ENCODE measurements at regions not wholly inside any gene's neighbourhood (a gene's known extent, or its start where the extent isn't known, plus 50 kb on each side); places are given as distances from the start of the nearest gene placed in this dataset.

GRCh38 chr18:1014951-1015624, 110.4 kb downstream of the ADCYAP1 start:
- no peaks in the 10 kb centered on the region for H3K27me3 Mint-ChIP-seq (ENCODE audit: low read depth)
- no peak for TF ChIP-seq CTCF (IDR thresholded peaks at IDR 0.05; ENCODE audit: unreplicated experiment)
- DNase-seq (ENCODE audit: low spot score in 2 of 2, unreplicated experiment in 2 of 2) = no peak
- H3K4me3 Mint-ChIP-seq = peak overlapping the region; percentile 4
- H3K36me3 Mint-ChIP-seq = no peaks in the 10 kb centered on the region
- peak overlapping the region; percentile 95 for H3K27ac Mint-ChIP-seq
- no peaks in the 10 kb centered on the region for H3K9me3 Mint-ChIP-seq
- peaks cover 78% of the 10 kb centered on the region for H3K4me1 Mint-ChIP-seq

- Mint-ChIP-seq H3K4me1 (peaks cover 76% of the 10 kb centered on the region), H3K27ac (peak overlapping the region; percentile 95), H3K27me3 (ENCODE audit: low read depth) (no peaks in the 10 kb centered on the region), H3K36me3 (no peaks in the 10 kb centered on the region), H3K4me3 (peak overlapping the region; percentile 4), H3K9me3 (no peaks in the 10 kb centered on the region)
- no peak for TF ChIP-seq CTCF (IDR thresholded peaks at IDR 0.05; ENCODE audit: unreplicated experiment)
- no peak for DNase-seq (ENCODE audit: low spot score in 2 of 2, unreplicated experiment in 2 of 2)
These were observed 111.1 kb downstream of the ADCYAP1 start for GRCh38 chr18:1015777-1016176.

GRCh38 chr18:1017227-1018058, 112.8 kb downstream of the ADCYAP1 start:
- Mint-ChIP-seq H3K4me3 (no peak overlapping the region), H3K9me3 (no peaks in the 10 kb centered on the region), H3K27ac (peak overlapping the region; percentile 95), H3K36me3 (no peaks in the 10 kb centered on the region), H3K4me1 (peaks cover 67% of the 10 kb centered on the region), H3K27me3 (ENCODE audit: low read depth) (no peaks in the 10 kb centered on the region)
- no peak for DNase-seq (ENCODE audit: low spot score in 2 of 2, unreplicated experiment in 2 of 2)
- no peak for TF ChIP-seq CTCF (IDR thresholded peaks at IDR 0.05; ENCODE audit: unreplicated experiment)

GRCh38 chr18:1018181-1018681, 113.6 kb downstream of the ADCYAP1 start:
- peaks cover 64% of the 10 kb centered on the region for H3K4me1 Mint-ChIP-seq
- DNase-seq (ENCODE audit: low spot score in 2 of 2, unreplicated experiment in 2 of 2) = no peak
- H3K36me3 Mint-ChIP-seq = no peaks in the 10 kb centered on the region
- no peak for TF ChIP-seq CTCF (IDR thresholded peaks at IDR 0.05; ENCODE audit: unreplicated experiment)
- H3K9me3 Mint-ChIP-seq = no peaks in the 10 kb centered on the region
- peak overlapping the region; percentile 95 for H3K27ac Mint-ChIP-seq
- no peaks in the 10 kb centered on the region for H3K27me3 Mint-ChIP-seq (ENCODE audit: low read depth)
- no peak overlapping the region for H3K4me3 Mint-ChIP-seq

GRCh38 chr18:1019191-1019590, 114.5 kb downstream of the ADCYAP1 start:
- no peak for DNase-seq (ENCODE audit: low spot score in 2 of 2, unreplicated experiment in 2 of 2)
- Mint-ChIP-seq H3K9me3 (no peaks in the 10 kb centered on the region), H3K36me3 (no peaks in the 10 kb centered on the region), H3K27ac (peak overlapping the region; percentile 95), H3K27me3 (ENCODE audit: low read depth) (no peaks in the 10 kb centered on the region), H3K4me1 (peaks cover 57% of the 10 kb centered on the region), H3K4me3 (no peak overlapping the region)
- TF ChIP-seq CTCF (IDR thresholded peaks at IDR 0.05; ENCODE audit: unreplicated experiment) = no peak

Measured in mesothelial cell of epicardium (in vitro differentiated cells).